Common myeloid progenitor, CD34-positive (primary cell): ENCODE measurements at regions not wholly inside any gene's neighbourhood (a gene's known extent, or its start where the extent isn't known, plus 50 kb on each side); places are given as distances from the start of the nearest gene placed in this dataset.

ENCODE experiments used
- CTCF ChIA-PET: fragments of 350-600 bp; sonication (Branson Sonifier 250); formaldehyde crosslinking; loops from one replicate; lab custom pipeline; 2021; ENCODE audit warnings: antibody characterized with exemption; lab: Charles Lee
- POLR2A ChIA-PET: fragments of 350-600 bp; sonication (Branson Sonifier 250); formaldehyde crosslinking; loops from one replicate; lab custom pipeline; 2021; ENCODE audit warnings: antibody characterized with exemption; lab: Charles Lee
- DNase-seq, 3 donors: peaks; one replicate each; pipeline versions ENCODE4 v3.0.0 to v3.0.0-alpha.2; 2013
- H3K27ac ChIP-seq, 2 experiments: 1 replicate in 1 of 2; 2 replicates in 1 of 2; pipeline ENCODE4 v1.7.0; 2013; ENCODE audit warnings: inconsistent platforms in 2 of 2, low read length in 2 of 2, mild to moderate bottlenecking in 2 of 2, low read depth in 1 of 2, moderate library complexity in 1 of 2; ENCODE audit not compliant: severe bottlenecking in 2 of 2, insufficient read depth in 1 of 2, poor library complexity in 1 of 2
- H3K27me3 ChIP-seq, 5 experiments: replicated peaks in 2 of 5; 1 replicate in 3 of 5; 2 replicates in 2 of 5; pipeline versions ENCODE4 v1.6.1 to v1.7.0; 2013; ENCODE audit warnings: low read length in 4 of 5, mild to moderate bottlenecking in 2 of 5, moderate library complexity in 2 of 5, inconsistent platforms in 1 of 5; ENCODE audit not compliant: insufficient read depth in 5 of 5, control insufficient read depth in 4 of 5
- H3K36me3 ChIP-seq, 4 experiments: 1 replicate in 2 of 4; 2 replicates in 2 of 4; pipeline versions ENCODE4 v1.6.1 to v1.7.0; 2013; ENCODE audit warnings: low read length in 3 of 4, control low read depth in 1 of 4, mild to moderate bottlenecking in 1 of 4; ENCODE audit not compliant: control insufficient read depth in 4 of 4, insufficient read depth in 4 of 4
- H3K4me1 ChIP-seq, 4 experiments: 1 replicate in 3 of 4; 2 replicates in 1 of 4; pipeline versions ENCODE4 v1.6.1 to v1.7.1; 2013; ENCODE audit warnings: low read length in 3 of 4, mild to moderate bottlenecking in 3 of 4, control low read depth in 1 of 4, inconsistent platforms in 1 of 4, moderate library complexity in 1 of 4; ENCODE audit not compliant: control insufficient read depth in 4 of 4, insufficient read depth in 4 of 4; ENCODE audit errors: control extremely low read depth in 1 of 4
- H3K4me3 ChIP-seq, 7 experiments: 1 replicate in 4 of 7; 2 replicates in 3 of 7; pipeline versions ENCODE4 v1.5.1 to v1.7.0; 2013; ENCODE audit warnings: mild to moderate bottlenecking in 7 of 7, low read length in 6 of 7, moderate library complexity in 6 of 7, inconsistent platforms in 2 of 7, low read depth in 2 of 7, control low read depth in 1 of 7; ENCODE audit not compliant: insufficient read depth in 4 of 7, control insufficient read depth in 1 of 7; ENCODE audit errors: extremely low read depth in 1 of 7
- H3K9me3 ChIP-seq, 5 experiments: 1 replicate in 4 of 5; 2 replicates in 1 of 5; pipeline versions ENCODE4 v1.6.1 to v1.7.1; 2013; ENCODE audit warnings: low read length in 4 of 5, mild to moderate bottlenecking in 2 of 5, inconsistent platforms in 1 of 5, low read depth in 1 of 5, moderate library complexity in 1 of 5; ENCODE audit not compliant: control insufficient read depth in 4 of 5, insufficient read depth in 2 of 5; ENCODE audit errors: control extremely low read depth in 1 of 5
- WGBS: methylation state at CpG from one replicate; pipeline ENCODE4 v1.1.5; 2013; ENCODE audit not compliant: insufficient coverage; 5-methylcytosine and 5-hydroxymethylcytosine counted together

- DNase-seq: no peak
- WGBS: 100% methylated on average over 1 of the region's 3 CpGs
- Histone ChIP-seq H3K4me3 (no peak overlapping the region), H3K27me3 (no peaks in the 10 kb centered on the region), H3K36me3 (no peaks in the 10 kb centered on the region), H3K27ac (no peak overlapping the region), H3K9me3 (no peaks in the 10 kb centered on the region), H3K4me1 (no peaks in the 10 kb centered on the region)
- CTCF ChIA-PET: interaction anchor here (1.1 kb wide), 1 partner anchor 14 kb away, joined by 3 read pairs; no protein-coding TSS in a partner anchor
- POLR2A ChIA-PET: no interaction called here
Observed at GRCh38 chr4:175350246-175350645, 432.1 kb downstream of the ADAM29 start.

- CTCF ChIA-PET: interaction anchor here (1.0 to 1.4 kb wide), 3 partner anchors 13 to 16 kb away, joined by 3 read pairs; no protein-coding TSS in a partner anchor
- Histone ChIP-seq H3K9me3 (no peaks in the 10 kb centered on the region), H3K4me1 (no peaks in the 10 kb centered on the region), H3K27me3 (no peaks in the 10 kb centered on the region), H3K27ac (no peak overlapping the region), H3K4me3 (no peak overlapping the region), H3K36me3 (no peaks in the 10 kb centered on the region)
- no peak for DNase-seq
- WGBS: no CpG with 5 or more reads among the region's 2 CpGs
- POLR2A ChIA-PET: no interaction called here
Observed at GRCh38 chr4:175351473-175351872, 433.3 kb downstream of the ADAM29 start.

GRCh38 chr4:175369087-175369486 is 443.0 kb downstream of the GPM6A start:
- CTCF ChIA-PET: no interaction called here
- Histone ChIP-seq H3K36me3 (no peaks in the 10 kb centered on the region), H3K27me3 (no peaks in the 10 kb centered on the region), H3K27ac (no peak overlapping the region), H3K9me3 (no peaks in the 10 kb centered on the region), H3K4me3 (no peak overlapping the region), H3K4me1 (no peaks in the 10 kb centered on the region)
- 100% methylated on average over 2 of the region's 6 CpGs for WGBS
- POLR2A ChIA-PET: no interaction called here
- no peak for DNase-seq

- Histone ChIP-seq H3K9me3 (no peaks in the 10 kb centered on the region), H3K27me3 (no peaks in the 10 kb centered on the region), H3K4me1 (peaks cover 0 to 9% (median 5%) of the 10 kb centered on the region in 4 experiments), H3K4me3 (no peak overlapping the region), H3K27ac (no peak overlapping the region), H3K36me3 (no peaks in the 10 kb centered on the region)
- CTCF ChIA-PET: no interaction called here
- DNase-seq: no peak
- WGBS: no CpG with 5 or more reads among the region's 1 CpG
- POLR2A ChIA-PET: no interaction called here
Observed at GRCh38 chr4:175371091-175371490, 441.0 kb downstream of the GPM6A start.

- POLR2A ChIA-PET: no interaction called here
- CTCF ChIA-PET: no interaction called here
- no peak for DNase-seq
- H3K4me3 ChIP-seq: no peak overlapping the region
- H3K4me1 ChIP-seq: peaks cover 0 to 9% (median 5%) of the 10 kb centered on the region in 4 experiments
- no peaks in the 10 kb centered on the region for H3K27me3 ChIP-seq
- H3K9me3 ChIP-seq: no peaks in the 10 kb centered on the region
- H3K36me3 ChIP-seq: no peaks in the 10 kb centered on the region
- no peak overlapping the region for H3K27ac ChIP-seq
Observed at GRCh38 chr4:175373031-175373430, 439.0 kb downstream of the GPM6A start.

- Histone ChIP-seq H3K36me3 (no peaks in the 10 kb centered on the region), H3K9me3 (peaks cover 0 to 2% (median 0%) of the 10 kb centered on the region in 5 experiments), H3K27ac (no peak overlapping the region), H3K27me3 (no peaks in the 10 kb centered on the region), H3K4me1 (peaks cover 0 to 9% (median 5%) of the 10 kb centered on the region in 4 experiments), H3K4me3 (no peak overlapping the region)
- ChIA-PET CTCF (no interaction called here), POLR2A (no interaction called here)
- 96% methylated on average over 3 of the region's 3 CpGs for WGBS
- no peak for DNase-seq
Observed at GRCh38 chr4:175374459-175374858, 437.6 kb downstream of the GPM6A start.

- Histone ChIP-seq H3K4me1 (peaks cover 0 to 9% (median 5%) of the 10 kb centered on the region in 4 experiments), H3K36me3 (no peaks in the 10 kb centered on the region), H3K9me3 (peaks cover 0 to 2% (median 0%) of the 10 kb centered on the region in 5 experiments), H3K27ac (no peak overlapping the region), H3K4me3 (no peak overlapping the region), H3K27me3 (no peaks in the 10 kb centered on the region)
- ChIA-PET POLR2A (interaction anchor here (0.6 kb wide), 1 partner anchor 50 kb away, joined by 4 read pairs; no protein-coding TSS in a partner anchor), CTCF (no interaction called here)
- no CpG with 5 or more reads among the region's 8 CpGs for WGBS
- no peak for DNase-seq
Observed at GRCh38 chr4:175376287-175376977, 435.6 kb downstream of the GPM6A start.
